ENCODE measurements at regions not wholly inside any gene's neighbourhood (a gene's known extent, or its start where the extent isn't known, plus 50 kb on each side); places are given as distances from the start of the nearest gene placed in this dataset.

- TF ChIP-seq CTCF (IDR thresholded peaks at IDR 0.05): no peak
- no peak for DNase-seq
- Mint-ChIP-seq H3K27me3 (ENCODE audit: insufficient read depth) (peaks cover 2% of the 10 kb centered on the region), H3K36me3 (ENCODE audit: low read depth) (peaks cover 5% of the 10 kb centered on the region; the same call in 1 of the 2 replicates), H3K9me3 (no peaks in the 10 kb centered on the region), H3K27ac (no peak overlapping the region), H3K4me3 (no peak overlapping the region), H3K4me1 (ENCODE audit: low read depth) (peaks cover 11% of the 10 kb centered on the region)
Measured at GRCh38 chr2:74046441-74046840, 61.7 kb downstream of the TET3 start.

- Mint-ChIP-seq H3K4me1 (ENCODE audit: low read depth) (peaks cover 11% of the 10 kb centered on the region), H3K27me3 (ENCODE audit: insufficient read depth) (peaks cover 2% of the 10 kb centered on the region), H3K4me3 (no peak overlapping the region), H3K9me3 (no peaks in the 10 kb centered on the region), H3K36me3 (ENCODE audit: low read depth) (peaks cover 5% of the 10 kb centered on the region; the same call in 1 of the 2 replicates), H3K27ac (no peak overlapping the region)
- DNase-seq: no peak
- TF ChIP-seq CTCF (IDR thresholded peaks at IDR 0.05): no peak
Measured at GRCh38 chr2:74047152-74047551, 62.4 kb downstream of the TET3 start.

- Mint-ChIP-seq H3K9me3 (no peaks in the 10 kb centered on the region), H3K27ac (no peak overlapping the region), H3K4me1 (ENCODE audit: low read depth) (peaks cover 11% of the 10 kb centered on the region), H3K36me3 (ENCODE audit: low read depth) (peaks cover 5% of the 10 kb centered on the region; the same call in 1 of the 2 replicates), H3K4me3 (no peak overlapping the region), H3K27me3 (ENCODE audit: insufficient read depth) (peaks cover 2% of the 10 kb centered on the region)
- no peak for DNase-seq
- TF ChIP-seq CTCF (IDR thresholded peaks at IDR 0.05): no peak
Measured at GRCh38 chr2:74048147-74048546, 63.4 kb downstream of the TET3 start.

GRCh38 chr2:74048843-74049519 is 64.3 kb downstream of the TET3 start:
- H3K9me3 Mint-ChIP-seq: no peaks in the 10 kb centered on the region
- peak overlapping the region; percentile 1; the same call in 1 of the 2 replicates for H3K27ac Mint-ChIP-seq
- H3K36me3 Mint-ChIP-seq (ENCODE audit: low read depth): 0 out of 2 replicates have a peak, but pooled peaks cover 5% of the 10 kb centered on the region
- DNase-seq: no peak
- no peak overlapping the region for H3K4me3 Mint-ChIP-seq
- H3K27me3 Mint-ChIP-seq (ENCODE audit: insufficient read depth): peaks cover 2% of the 10 kb centered on the region; the same call in 1 of the 2 replicates
- no peak for TF ChIP-seq CTCF (IDR thresholded peaks at IDR 0.05)
- peaks cover 11% of the 10 kb centered on the region for H3K4me1 Mint-ChIP-seq (ENCODE audit: low read depth)

- no peak overlapping the region for H3K4me3 Mint-ChIP-seq
- TF ChIP-seq CTCF (IDR thresholded peaks at IDR 0.05): no peak
- DNase-seq: no peak
- peaks cover 2% of the 10 kb centered on the region; the same call in 1 of the 2 replicates for H3K27me3 Mint-ChIP-seq (ENCODE audit: insufficient read depth)
- H3K27ac Mint-ChIP-seq: no peak overlapping the region
- H3K4me1 Mint-ChIP-seq (ENCODE audit: low read depth): peaks cover 8% of the 10 kb centered on the region
- 0 out of 2 replicates have a peak, but pooled peaks cover 5% of the 10 kb centered on the region for H3K36me3 Mint-ChIP-seq (ENCODE audit: low read depth)
- no peaks in the 10 kb centered on the region for H3K9me3 Mint-ChIP-seq
Measured at GRCh38 chr2:74050151-74050550, 65.4 kb downstream of the TET3 start.
